Lower lobe of right lung (tissue), 2 donors: ENCODE measurements at regions not wholly inside any gene's neighbourhood (a gene's known extent, or its start where the extent isn't known, plus 50 kb on each side); places are given as distances from the start of the nearest gene placed in this dataset.
"Not testable (repeated sequence)": the region's sequence is repeated elsewhere in the genome, so short reads cannot be mapped to it uniquely, and the experiment has no call there.

Source experiments
- ATAC-seq, 2 donors: fragments of 200-7000 bp; cut with Tn5 transposase; one replicate each; pipeline ENCODE4 v1.9.1; 2020 to 2022; ENCODE audit warnings: mild to moderate bottlenecking in 2 of 2, moderate library complexity in 2 of 2
- DNase-seq: peaks from one replicate; pipeline ENCODE4 v3.0.0-alpha.2; 2020
- H3K27ac ChIP-seq: fragments of 200-600 bp; one replicate; pipeline ENCODE4 v1.8.0; 2022
- H3K27me3 ChIP-seq: fragments of 200-600 bp; one replicate; pipeline ENCODE4 v1.8.0; 2022; ENCODE audit warnings: low read depth
- H3K36me3 ChIP-seq: fragments of 200-600 bp; one replicate; pipeline ENCODE4 v1.8.0; 2022; ENCODE audit warnings: mild to moderate bottlenecking
- H3K4me1 ChIP-seq: fragments of 200-600 bp; one replicate; pipeline ENCODE4 v1.8.0; 2022
- H3K4me3 ChIP-seq: fragments of 200-600 bp; one replicate; pipeline ENCODE4 v1.8.0; 2022; ENCODE audit warnings: mild to moderate bottlenecking
- H3K9me3 ChIP-seq: fragments of 200-600 bp; one replicate; pipeline ENCODE4 v1.8.0; 2022
- CTCF ChIP-seq: fragments of 200-600 bp; IDR thresholded peaks from one replicate; pipeline ENCODE4 v1.8.0; 2022; ENCODE audit warnings: antibody characterized with exemption, mild to moderate bottlenecking
- intact Hi-C: fragments of 100-400 bp; cut with DNase I; formaldehyde crosslinking; loops from one replicate; pipeline ENCODE4 v1.11.0; 2022
- donor health status: DM: no; HTN: yes; CAD: no; lungs with severe emphysema.

- H3K27me3 ChIP-seq, intact Hi-C loops, ATAC-seq, DNase-seq, H3K4me1 ChIP-seq, H3K27ac ChIP-seq, H3K9me3 ChIP-seq, H3K36me3 ChIP-seq, H3K4me3 ChIP-seq: not testable (repeated sequence)
- peak; percentile 28 for TF ChIP-seq CTCF
Measured at GRCh38 chr9:42470577-42470976, 287.1 kb downstream of the SPATA31A6 start.

GRCh38 chr9:42490989-42491388 lies 307.5 kb downstream of the SPATA31A6 start:
- H3K27me3 ChIP-seq, H3K4me1 ChIP-seq, DNase-seq, H3K9me3 ChIP-seq, H3K36me3 ChIP-seq, H3K27ac ChIP-seq, intact Hi-C loops, H3K4me3 ChIP-seq: not testable (repeated sequence)
- peak in 1 of 2 donors; percentile 35 for ATAC-seq

GRCh38 chr9:42502620-42503264 lies 319.3 kb downstream of the SPATA31A6 start:
- H3K27me3 ChIP-seq, H3K36me3 ChIP-seq, intact Hi-C loops, DNase-seq, H3K27ac ChIP-seq, H3K4me1 ChIP-seq, H3K4me3 ChIP-seq, ATAC-seq, H3K9me3 ChIP-seq: not testable (repeated sequence)

GRCh38 chr9:42508111-42508510 lies 324.7 kb downstream of the SPATA31A6 start:
- H3K27me3 ChIP-seq, intact Hi-C loops, H3K4me3 ChIP-seq, ATAC-seq, DNase-seq, H3K9me3 ChIP-seq, H3K4me1 ChIP-seq, H3K27ac ChIP-seq, H3K36me3 ChIP-seq: not testable (repeated sequence)

- ATAC-seq: peak in 1 of 2 donors; percentile 24
- H3K4me3 ChIP-seq, H3K27me3 ChIP-seq, H3K27ac ChIP-seq, DNase-seq, H3K36me3 ChIP-seq, H3K9me3 ChIP-seq, H3K4me1 ChIP-seq, intact Hi-C loops: not testable (repeated sequence)
Measured at GRCh38 chr9:42513535-42513934, 330.1 kb downstream of the SPATA31A6 start.

- H3K36me3 ChIP-seq, H3K27ac ChIP-seq, intact Hi-C loops, H3K9me3 ChIP-seq, H3K4me3 ChIP-seq, H3K27me3 ChIP-seq, H3K4me1 ChIP-seq, DNase-seq, ATAC-seq: not testable (repeated sequence)
Measured at GRCh38 chr9:42534325-42534983, 351.0 kb downstream of the SPATA31A6 start.

- H3K9me3 ChIP-seq, H3K4me1 ChIP-seq, H3K27me3 ChIP-seq, H3K36me3 ChIP-seq, H3K27ac ChIP-seq, intact Hi-C loops, H3K4me3 ChIP-seq, DNase-seq, ATAC-seq: not testable (repeated sequence)
Measured at GRCh38 chr9:42534984-42535325, 351.5 kb downstream of the SPATA31A6 start.

- peak; percentile 72 to 75 for ATAC-seq
- H3K4me3 ChIP-seq, DNase-seq, H3K9me3 ChIP-seq, intact Hi-C loops, H3K27ac ChIP-seq, H3K27me3 ChIP-seq, H3K36me3 ChIP-seq, H3K4me1 ChIP-seq: not testable (repeated sequence)
- TF ChIP-seq CTCF: peak; percentile 14
Measured at GRCh38 chr9:42550789-42551357, 367.4 kb downstream of the SPATA31A6 start.

GRCh38 chr9:42568530-42568929 lies 385.1 kb downstream of the SPATA31A6 start:
- H3K9me3 ChIP-seq, H3K36me3 ChIP-seq, H3K27me3 ChIP-seq, H3K4me3 ChIP-seq, DNase-seq, H3K4me1 ChIP-seq, intact Hi-C loops, H3K27ac ChIP-seq, ATAC-seq: not testable (repeated sequence)

- H3K4me1 ChIP-seq, H3K4me3 ChIP-seq, intact Hi-C loops, H3K9me3 ChIP-seq, H3K27me3 ChIP-seq, H3K36me3 ChIP-seq, H3K27ac ChIP-seq, ATAC-seq: not testable (repeated sequence)
- DNase-seq: peak; percentile 1
Measured at GRCh38 chr9:42568942-42569556, 385.6 kb downstream of the SPATA31A6 start.

- H3K36me3 ChIP-seq, H3K4me3 ChIP-seq, H3K9me3 ChIP-seq, H3K27me3 ChIP-seq, intact Hi-C loops, H3K4me1 ChIP-seq, DNase-seq, H3K27ac ChIP-seq, ATAC-seq: not testable (repeated sequence)
Measured at GRCh38 chr9:42577851-42578250, 394.4 kb downstream of the SPATA31A6 start.
